Adrenal gland (tissue), 5 donors: ENCODE measurements at regions not wholly inside any gene's neighbourhood (a gene's known extent, or its start where the extent isn't known, plus 50 kb on each side); places are given as distances from the start of the nearest gene placed in this dataset.

ENCODE experiments used
- CTCF ChIP-seq, 6 experiments: fragments of 450-650 bp in 4 of 6; fragments of 200-600 bp in 2 of 6; sonication (generic) in 1 of 6; IDR thresholded peaks; 1 replicate in 5 of 6; 2 replicates in 1 of 6; pipeline versions ENCODE4 v1.5.1 to v1.8.0; 2016 to 2021; ENCODE audit warnings: antibody characterized with exemption in 6 of 6, mild to moderate bottlenecking in 2 of 6, moderate library complexity in 1 of 6
- POLR2A ChIP-seq, 2 donors: fragments of 450-650 bp; IDR thresholded peaks; one replicate each; pipeline ENCODE4 v1.6.1; 2017; ENCODE audit warnings: antibody characterized with exemption in 2 of 2, mild to moderate bottlenecking in 2 of 2, moderate library complexity in 1 of 2
- donor health status: DM: no; HTN: no; CAD: no.

- TF ChIP-seq CTCF (IDR thresholded peaks at IDR 0.05) (no peak), POLR2A (IDR thresholded peaks at IDR 0.05) (no peak)
These were observed 313.7 kb upstream of the SMIM31 start for GRCh38 chr4:164440199-164440598.
